Neuronal stem cell (in vitro differentiated cells): ENCODE measurements at regions not wholly inside any gene's neighbourhood (a gene's known extent, or its start where the extent isn't known, plus 50 kb on each side); places are given as distances from the start of the nearest gene placed in this dataset.
A peak's percentile ranks its signal among the peaks of the same experiment; 100 is the strongest.

Experiments used
- DNase-seq: peaks from one replicate; pipeline ENCODE4 v3.0.0-alpha.2; 2013; ENCODE audit warnings: low spot score
- H2AFZ ChIP-seq: one replicate; pipeline ENCODE4 v1.6.1; 2013; ENCODE audit warnings: mild to moderate bottlenecking, low read length, inconsistent platforms
- H2AK5ac ChIP-seq: 2 replicates; pipeline ENCODE4 v1.6.1; 2013; ENCODE audit warnings: low read depth, mild to moderate bottlenecking, inconsistent platforms, low read length, moderate library complexity, mixed read lengths
- H2BK120ac ChIP-seq: 2 replicates; pipeline ENCODE4 v1.6.1; 2013; ENCODE audit warnings: low read depth, mild to moderate bottlenecking, inconsistent platforms, low read length, moderate library complexity, mixed read lengths
- H2BK12ac ChIP-seq: one replicate; pipeline ENCODE4 v1.6.1; 2013; ENCODE audit warnings: low read length, inconsistent platforms
- H2BK15ac ChIP-seq: 2 replicates; pipeline ENCODE4 v1.6.1; 2013; ENCODE audit warnings: mild to moderate bottlenecking, low read length, inconsistent platforms, mixed read lengths
- H2BK5ac ChIP-seq: one replicate; pipeline ENCODE4 v1.6.1; 2013; ENCODE audit warnings: inconsistent platforms, mild to moderate bottlenecking, low read length, moderate library complexity
- H3K14ac ChIP-seq: one replicate; pipeline ENCODE4 v1.6.1; 2013; ENCODE audit warnings: low read length, inconsistent platforms
- H3K18ac ChIP-seq: 2 replicates; pipeline ENCODE4 v1.6.1; 2013; ENCODE audit warnings: low read length, inconsistent platforms
- H3K23ac ChIP-seq: 2 replicates; pipeline ENCODE4 v1.6.1; 2013; ENCODE audit warnings: low read depth, mild to moderate bottlenecking, mixed read lengths, low read length, inconsistent platforms; ENCODE audit not compliant: poor library complexity
- H3K27ac ChIP-seq: replicated peaks from 3 replicates; pipeline ENCODE4 v1.5.1; 2013; ENCODE audit warnings: low read length, inconsistent platforms
- H3K27me3 ChIP-seq, 3 experiments: 2 replicates each; pipeline ENCODE4 v1.6.1; 2013; ENCODE audit warnings: low read length in 3 of 3, mild to moderate bottlenecking in 2 of 3, inconsistent platforms in 1 of 3, low read depth in 1 of 3, mixed read lengths in 1 of 3, moderate library complexity in 1 of 3; ENCODE audit not compliant: control insufficient read depth in 3 of 3, insufficient read depth in 3 of 3
- H3K36me3 ChIP-seq, 2 donors: replicated peaks in 1 of 2; 2 replicates each; pipeline ENCODE4 v1.6.1; 2013; ENCODE audit warnings: low read length in 2 of 2; ENCODE audit not compliant: control insufficient read depth in 2 of 2, insufficient read depth in 2 of 2
- H3K4ac ChIP-seq: 2 replicates; pipeline ENCODE4 v1.6.1; 2013; ENCODE audit warnings: inconsistent platforms, mild to moderate bottlenecking, low read length, moderate library complexity
- H3K4me1 ChIP-seq, 2 donors: 1 replicate in 1 of 2; 2 replicates in 1 of 2; pipeline ENCODE4 v1.6.1; 2013; ENCODE audit warnings: low read length in 2 of 2, low read depth in 1 of 2; ENCODE audit not compliant: control insufficient read depth in 2 of 2, insufficient read depth in 1 of 2
- H3K4me2 ChIP-seq: one replicate; pipeline ENCODE4 v1.6.1; 2013; ENCODE audit warnings: mild to moderate bottlenecking, low read length, inconsistent platforms; ENCODE audit not compliant: insufficient read depth, poor library complexity, severe bottlenecking
- H3K4me3 ChIP-seq, 2 donors: 2 replicates each; pipeline ENCODE4 v1.5.1; 2013; ENCODE audit warnings: low read length in 2 of 2, mild to moderate bottlenecking in 2 of 2, inconsistent platforms in 1 of 2, moderate library complexity in 1 of 2
- H3K79me1 ChIP-seq: one replicate; pipeline ENCODE4 v1.6.1; 2013; ENCODE audit warnings: low read depth, mild to moderate bottlenecking, inconsistent platforms, low read length, moderate library complexity
- H3K9ac ChIP-seq: one replicate; pipeline ENCODE4 v1.6.1; 2013; ENCODE audit warnings: mild to moderate bottlenecking, low read depth, low read length, inconsistent platforms; ENCODE audit not compliant: poor library complexity
- H3K9me3 ChIP-seq, 2 donors: replicated peaks in 1 of 2; 2 replicates each; pipeline versions ENCODE3 to v1.6.1; 2013; ENCODE audit warnings: low read length in 2 of 2, mild to moderate bottlenecking in 2 of 2, inconsistent platforms in 1 of 2, low read depth in 1 of 2, mixed read lengths in 1 of 2, moderate library complexity in 1 of 2; ENCODE audit not compliant: control insufficient read depth in 2 of 2, insufficient read depth in 1 of 2
- H4K8ac ChIP-seq: one replicate; pipeline ENCODE4 v1.6.1; 2013; ENCODE audit warnings: low read depth, mild to moderate bottlenecking, inconsistent platforms, low read length, moderate library complexity
- H4K91ac ChIP-seq: one replicate; pipeline ENCODE4 v1.6.1; 2013; ENCODE audit warnings: low read length, low read depth, mild to moderate bottlenecking, inconsistent platforms; ENCODE audit not compliant: poor library complexity
- WGBS, 2 donors: extraction: QIAGEN DNeasy Blood & Tissue Kit; methylation state at CpG; one replicate each; pipeline ENCODE4 v1.1.7; 2013; ENCODE audit warnings: missing lambda C conversion rate in 2 of 2, mixed read lengths in 1 of 2; ENCODE audit not compliant: insufficient read length in 2 of 2, insufficient replicate concordance in 1 of 2; ENCODE audit errors: extremely low coverage in 2 of 2; 5-methylcytosine and 5-hydroxymethylcytosine counted together

DNA sequence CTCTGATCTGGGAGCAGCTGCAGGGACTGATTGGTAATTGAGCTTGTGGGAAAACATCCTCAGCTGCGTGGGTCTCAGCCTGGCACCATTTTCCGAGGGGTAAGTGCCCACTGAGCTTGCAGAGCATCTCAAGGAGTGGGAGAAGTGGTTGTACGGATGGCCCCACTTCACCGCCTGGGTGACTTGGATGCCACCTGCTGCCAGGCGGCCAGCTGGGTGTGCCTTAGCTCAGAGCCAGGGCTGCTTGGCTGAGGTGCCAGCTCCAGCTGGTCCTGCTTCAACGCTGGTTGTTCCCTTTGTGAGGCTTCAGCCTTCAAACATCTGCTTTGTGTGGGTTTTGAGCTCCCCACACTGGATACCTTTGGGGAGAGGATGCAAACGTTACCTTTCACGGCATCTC is 482.7 kb upstream of the EEF2KMT start:
- H2AK5ac ChIP-seq, result no peak overlapping the region

GRCh38 chr16:5578980-5579379 is 481.4 kb upstream of the EEF2KMT start:
- Histone ChIP-seq H4K91ac (no peak overlapping the region), H3K36me3 (no peaks in the 10 kb centered on the region), H3K9me3 (no peaks in the 10 kb centered on the region), H2AFZ (no peak overlapping the region), H4K8ac (no peak overlapping the region), H2BK120ac (no peak overlapping the region), H2BK12ac (no peak overlapping the region), H3K4me3 (no peak overlapping the region), H3K9ac (no peak overlapping the region), H3K4me2 (no peak overlapping the region), H3K4ac (no peak overlapping the region), H3K79me1 (no peaks in the 10 kb centered on the region), H3K27ac (no peak overlapping the region), H3K23ac (no peak overlapping the region), H2BK5ac (no peak overlapping the region), H3K18ac (no peak overlapping the region), H3K14ac (no peak overlapping the region), H2AK5ac (no peak overlapping the region), H3K27me3 (no peaks in the 10 kb centered on the region), H2BK15ac (no peak overlapping the region), H3K4me1 (no peaks in the 10 kb centered on the region)
- WGBS, 2 donors, result no CpG with 5 or more reads among the region's 7 CpGs
- no peak for DNase-seq

More for the DNA sequence above, 482.7 kb upstream of the EEF2KMT start:
- Histone ChIP-seq H2BK5ac (no peak overlapping the region), H3K4me3 (no peak overlapping the region), H3K14ac (no peak overlapping the region), H3K23ac (peak overlapping the region; percentile 19), H2BK15ac (no peak overlapping the region), H3K4ac (no peak overlapping the region), H2BK120ac (no peak overlapping the region), H3K36me3 (no peaks in the 10 kb centered on the region), H3K4me1 (no peaks in the 10 kb centered on the region), H3K79me1 (no peaks in the 10 kb centered on the region), H4K8ac (no peak overlapping the region), H4K91ac (no peak overlapping the region), H3K18ac (peak overlapping the region; percentile 25), H2BK12ac (no peak overlapping the region), H3K27me3 (no peaks in the 10 kb centered on the region), H3K9me3 (no peaks in the 10 kb centered on the region), H3K27ac (no peak overlapping the region), H2AFZ (no peak overlapping the region), H3K4me2 (no peak overlapping the region), H3K9ac (no peak overlapping the region)
- no CpG with 5 or more reads among the region's 8 CpGs for WGBS, 2 donors
- no peak for DNase-seq

DNA sequence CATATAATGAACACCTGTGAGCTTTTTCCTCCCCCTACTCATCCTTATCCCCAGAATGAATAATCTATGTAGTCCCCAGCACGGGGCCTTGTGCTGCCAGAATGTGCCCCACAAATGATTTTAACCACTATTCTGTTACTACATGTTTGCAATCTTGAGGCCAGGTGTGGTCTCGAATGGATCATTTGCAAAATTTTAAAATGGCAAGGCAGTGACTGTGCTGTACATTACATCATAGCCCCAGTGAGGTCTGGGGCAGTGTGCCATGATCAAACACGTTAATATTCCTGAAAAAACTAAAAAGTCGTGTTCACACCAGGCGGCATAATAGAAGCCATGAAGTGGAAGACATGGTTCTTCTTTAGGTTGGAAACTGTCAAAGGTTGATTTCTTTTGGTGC is 479.9 kb upstream of the EEF2KMT start:
- Histone ChIP-seq H3K36me3 (no peaks in the 10 kb centered on the region), H4K8ac (no peak overlapping the region), H4K91ac (no peak overlapping the region), H2BK120ac (no peak overlapping the region), H3K4ac (no peak overlapping the region), H2AK5ac (no peak overlapping the region), H3K4me2 (no peak overlapping the region), H3K27ac (no peak overlapping the region), H3K14ac (no peak overlapping the region), H3K23ac (no peak overlapping the region), H3K4me3 (no peak overlapping the region), H2BK5ac (no peak overlapping the region), H3K9ac (no peak overlapping the region), H3K9me3 (no peaks in the 10 kb centered on the region), H2BK15ac (no peak overlapping the region), H2AFZ (no peak overlapping the region), H3K27me3 (no peaks in the 10 kb centered on the region), H3K4me1 (no peaks in the 10 kb centered on the region), H3K18ac (no peak overlapping the region), H2BK12ac (no peak overlapping the region), H3K79me1 (no peaks in the 10 kb centered on the region)
- no peak for DNase-seq
- no CpG with 5 or more reads among the region's 5 CpGs for WGBS, 2 donors

- WGBS, 2 donors, result no CpG with 5 or more reads among the region's 3 CpGs
- no peak overlapping the region for H3K18ac ChIP-seq
- no peak overlapping the region for H3K4me3 ChIP-seq
- H2BK12ac ChIP-seq, result no peak overlapping the region
- H4K91ac ChIP-seq, result no peak overlapping the region
- no peaks in the 10 kb centered on the region for H3K79me1 ChIP-seq
- H3K27ac ChIP-seq, result no peak overlapping the region
- H2AK5ac ChIP-seq, result no peak overlapping the region
- no peak for DNase-seq
- H4K8ac ChIP-seq, result no peak overlapping the region
- H3K4ac ChIP-seq, result no peak overlapping the region
- no peaks in the 10 kb centered on the region for H3K4me1 ChIP-seq
- no peak overlapping the region for H3K23ac ChIP-seq
- no peak overlapping the region for H2BK120ac ChIP-seq
- no peak overlapping the region for H3K9ac ChIP-seq
- no peaks in the 10 kb centered on the region for H3K27me3 ChIP-seq
- no peak overlapping the region for H2AFZ ChIP-seq
- H3K36me3 ChIP-seq, result no peaks in the 10 kb centered on the region
- H2BK5ac ChIP-seq, result no peak overlapping the region
- H3K9me3 ChIP-seq, result no peaks in the 10 kb centered on the region
- no peak overlapping the region for H2BK15ac ChIP-seq
- H3K4me2 ChIP-seq, result no peak overlapping the region
- no peak overlapping the region for H3K14ac ChIP-seq
Observed at GRCh38 chr16:5575646-5576245, 478.2 kb upstream of the EEF2KMT start.
